NOMO-1 treated with dmso at 0.1 percent for 144 hours (cell line): ENCODE measurements at regions not wholly inside any gene's neighbourhood (a gene's known extent, or its start where the extent isn't known, plus 50 kb on each side); places are given as distances from the start of the nearest gene placed in this dataset.
"Not testable (repeated sequence)": the region's sequence is repeated elsewhere in the genome, so short reads cannot be mapped to it uniquely, and the experiment has no call there.

Experiments
- DNase-seq: peaks from one replicate; lab custom pipeline; 2025; ENCODE audit not compliant: unreplicated experiment; lab: John Stamatoyannopoulos, UW

DNA sequence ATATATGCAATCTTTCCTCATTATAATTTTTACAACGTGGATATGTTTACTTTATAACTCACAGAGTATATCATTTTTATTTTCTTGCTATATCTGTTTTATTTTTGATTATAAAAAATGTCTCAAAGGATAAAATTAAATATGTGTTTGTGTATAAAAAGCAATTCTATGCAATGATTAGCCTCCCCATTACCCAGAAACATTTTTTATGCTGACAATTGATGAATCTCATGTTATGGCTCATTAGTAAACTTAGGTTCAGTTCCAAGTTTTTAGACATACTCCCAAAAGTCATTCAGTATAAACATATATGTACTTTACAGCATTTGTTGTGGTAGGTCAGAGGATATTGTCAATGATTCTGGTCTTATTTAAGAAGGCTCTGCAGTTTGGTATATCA is 540.1 kb upstream of the SPRY2 start:
- no peak for DNase-seq

DNA sequence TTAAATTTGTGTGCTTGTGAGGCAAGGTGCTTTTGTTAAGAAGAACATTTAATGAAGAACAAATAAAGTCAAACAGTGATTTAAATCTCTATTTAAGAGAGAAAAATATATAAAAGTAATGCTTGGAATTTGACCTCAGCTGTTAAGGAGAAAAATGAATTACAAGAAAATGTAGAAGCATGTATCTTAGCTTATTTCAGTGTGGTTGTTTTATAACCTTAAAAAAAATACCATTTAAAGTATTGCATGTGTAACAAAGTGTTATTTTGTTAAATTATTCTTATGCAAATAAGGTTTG is 537.0 kb upstream of the SPRY2 start:
- DNase-seq = no peak

DNA sequence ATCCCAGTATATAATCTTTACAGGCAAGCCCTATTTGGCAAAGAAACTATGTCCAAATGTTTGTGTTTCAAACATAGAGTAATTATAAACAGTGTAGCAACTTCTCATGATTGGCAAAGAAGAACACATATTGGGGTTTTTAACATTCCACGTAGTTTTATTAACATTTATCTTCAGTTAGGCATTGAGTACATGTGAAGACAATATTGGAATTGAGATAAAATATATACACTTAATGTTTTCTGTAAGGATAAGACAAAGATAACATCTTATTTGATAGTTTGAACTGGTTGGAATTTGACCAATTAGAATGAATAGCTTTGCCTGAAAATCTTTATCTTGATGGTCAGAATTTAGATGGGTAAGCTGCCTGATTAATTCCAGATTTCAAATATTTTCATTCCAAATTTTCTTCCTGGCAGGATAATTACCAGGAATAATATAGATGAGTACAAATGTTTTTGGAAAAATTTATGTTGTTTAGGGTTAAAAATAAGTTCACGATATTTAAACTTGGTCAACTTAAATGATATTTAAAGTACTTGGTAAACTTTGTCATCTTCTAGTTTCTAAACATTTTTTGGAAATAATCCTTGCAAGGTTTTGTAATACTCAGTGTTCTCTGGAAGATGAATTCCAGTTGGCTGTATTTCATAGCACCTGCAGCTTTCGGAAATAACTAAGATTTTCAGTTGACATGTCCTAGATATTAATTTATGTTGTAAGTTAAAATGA is 536.5 kb upstream of the SPRY2 start:
- no peak for DNase-seq

DNA sequence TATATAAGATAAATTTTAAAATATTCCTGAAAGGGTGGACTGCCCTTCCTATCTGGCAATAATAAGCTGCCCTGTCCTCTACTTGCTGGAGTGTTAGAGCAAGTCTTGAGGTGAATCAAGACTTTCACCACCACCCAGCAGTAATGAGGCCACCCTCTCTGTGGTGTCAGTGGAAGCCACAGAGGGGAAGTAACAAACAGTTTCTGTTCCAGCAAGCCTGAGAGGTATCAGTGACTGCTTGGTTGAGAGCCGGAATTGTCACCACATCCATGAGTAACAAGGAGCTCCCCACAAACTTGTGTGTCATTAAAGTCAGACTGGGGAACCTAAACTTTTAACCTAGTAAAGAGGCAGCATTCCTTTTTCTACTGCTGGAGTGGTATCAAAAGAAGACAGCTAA is 532.7 kb upstream of the SPRY2 start:
- DNase-seq = peak; percentile 82

DNA sequence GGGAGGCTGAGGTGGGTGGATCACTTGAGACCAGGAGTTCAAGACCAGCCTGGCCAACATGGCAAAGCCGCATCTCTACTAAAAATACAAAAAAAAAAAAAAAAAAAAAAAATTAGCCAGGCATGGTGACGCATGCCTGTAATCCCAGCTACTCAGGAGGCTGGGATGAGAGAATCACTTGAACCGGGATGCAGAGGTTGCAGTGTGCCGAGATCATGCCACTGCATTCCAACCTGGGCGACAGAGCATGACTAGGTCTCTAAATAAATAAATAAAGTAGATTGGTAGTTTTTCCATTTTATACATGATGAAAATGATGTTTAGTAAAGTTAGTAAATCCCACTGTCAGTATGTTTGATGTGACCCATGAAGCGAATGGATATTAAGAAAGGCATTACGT is 531.0 kb upstream of the SPRY2 start:
- DNase-seq = not testable (repeated sequence)

DNA sequence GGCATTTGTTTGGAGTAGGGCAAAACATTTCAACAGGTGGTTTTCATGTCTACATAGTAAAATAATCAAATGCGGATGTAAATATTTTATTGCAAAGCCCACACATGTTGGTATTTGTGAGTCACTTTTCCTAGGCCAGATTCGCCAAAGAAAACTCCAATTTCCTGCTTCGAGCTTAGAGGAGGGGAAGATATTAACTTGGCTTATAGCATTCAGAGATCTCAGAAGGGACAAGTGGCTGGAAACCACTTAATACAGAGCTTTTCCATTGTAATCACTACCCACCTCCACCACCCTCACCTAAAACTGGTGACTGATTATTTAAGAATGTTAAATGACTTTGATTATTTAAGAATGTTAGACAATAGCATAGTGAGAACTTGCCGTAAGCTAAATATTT is 530.6 kb upstream of the SPRY2 start:
- DNase-seq = no peak

DNA sequence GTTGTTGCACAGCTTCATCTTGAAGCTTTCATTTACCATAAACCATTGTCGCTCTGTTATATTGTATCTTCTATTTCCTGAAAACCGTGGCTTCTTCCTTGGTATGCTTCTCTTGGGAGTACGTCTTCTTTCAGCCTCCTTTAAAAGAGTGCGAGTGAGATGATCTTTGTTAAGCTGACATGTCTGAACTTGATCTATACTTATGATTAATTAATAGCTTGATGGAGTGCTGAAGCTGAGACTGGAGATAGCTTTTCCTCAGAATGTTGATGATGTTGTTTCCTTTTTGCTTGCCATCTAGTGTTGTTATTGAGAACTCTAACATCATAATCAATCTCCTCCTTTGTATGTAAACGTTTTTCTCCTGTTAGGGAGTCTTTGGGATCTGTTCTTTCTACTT is 529.3 kb upstream of the SPRY2 start:
- DNase-seq = no peak

DNA sequence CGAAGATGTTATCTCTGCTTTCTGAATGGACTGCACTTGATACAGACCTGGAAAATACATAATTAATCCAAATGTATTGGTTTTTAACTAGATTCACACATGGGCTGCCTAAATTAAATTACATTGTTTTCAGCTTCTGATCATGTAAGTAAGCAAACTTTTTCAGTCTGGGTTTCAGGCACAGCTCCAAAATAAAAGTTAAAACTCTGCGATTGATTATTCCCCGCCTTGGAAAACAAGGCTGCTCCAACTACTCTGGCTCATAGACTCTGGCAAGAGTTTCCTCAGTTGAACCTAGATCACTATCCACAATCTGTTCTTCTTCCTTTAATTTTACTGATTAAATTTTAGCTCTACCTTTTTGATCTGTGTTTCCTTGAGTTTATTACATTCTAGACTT is 526.0 kb upstream of the SPRY2 start:
- no peak for DNase-seq

DNA sequence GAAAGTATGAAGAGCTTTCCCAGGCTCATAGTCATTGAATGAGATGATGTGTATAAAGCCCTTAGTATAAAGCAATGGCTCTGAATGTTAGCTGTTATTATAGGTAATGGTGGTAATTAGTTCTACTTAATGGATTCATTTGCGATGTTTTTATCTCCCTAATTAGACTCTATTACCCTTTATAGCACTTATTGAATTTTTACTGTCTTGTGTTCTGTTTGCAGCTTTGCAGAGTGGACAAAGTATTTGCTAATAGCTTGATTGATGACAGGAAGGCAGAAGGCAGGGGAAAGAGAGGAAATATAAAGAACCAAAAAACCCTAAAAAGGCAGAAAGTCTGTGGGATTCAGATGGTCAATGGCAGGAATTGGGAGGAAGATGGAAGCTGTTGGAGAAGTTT is 524.4 kb upstream of the SPRY2 start:
- no peak for DNase-seq

DNA sequence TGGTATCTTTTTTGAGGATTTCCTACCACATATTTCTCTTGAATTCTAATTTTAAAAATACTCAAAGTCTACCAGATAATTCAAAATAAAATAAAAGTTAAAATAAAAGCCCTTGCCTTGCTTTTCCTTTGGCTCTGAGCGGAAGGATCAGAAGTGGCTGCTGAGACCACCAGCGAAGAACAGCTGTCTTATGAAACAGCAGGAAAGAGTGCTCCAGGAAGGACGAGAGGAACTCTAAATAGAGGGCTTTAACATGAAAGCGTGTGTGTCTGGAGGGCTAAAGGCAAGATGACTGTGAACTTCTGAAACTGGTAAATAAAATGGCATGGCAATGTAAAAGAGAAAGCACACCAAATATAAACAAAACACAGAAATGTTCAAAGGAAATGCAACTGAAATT is 521.5 kb upstream of the SPRY2 start:
- DNase-seq = no peak

DNA sequence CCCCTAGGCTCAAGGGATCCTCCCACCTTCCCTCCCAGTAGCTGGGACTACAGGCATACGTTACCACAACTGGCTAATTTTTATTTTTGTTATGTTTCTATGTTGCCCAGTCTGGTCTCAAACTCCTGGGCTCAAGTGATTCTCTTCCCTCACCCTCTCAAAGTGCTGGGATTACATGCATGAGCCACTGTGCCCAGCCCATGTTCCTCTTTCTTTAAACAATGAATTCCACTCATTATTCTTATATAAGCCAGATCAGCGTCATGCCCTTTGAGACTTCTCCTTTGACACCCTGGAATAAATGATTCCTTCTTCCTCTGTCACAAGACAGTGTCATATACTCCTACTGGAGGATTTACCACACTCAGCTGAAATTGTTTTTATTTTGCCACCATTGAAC is 519.9 kb upstream of the SPRY2 start:
- no peak for DNase-seq

DNA sequence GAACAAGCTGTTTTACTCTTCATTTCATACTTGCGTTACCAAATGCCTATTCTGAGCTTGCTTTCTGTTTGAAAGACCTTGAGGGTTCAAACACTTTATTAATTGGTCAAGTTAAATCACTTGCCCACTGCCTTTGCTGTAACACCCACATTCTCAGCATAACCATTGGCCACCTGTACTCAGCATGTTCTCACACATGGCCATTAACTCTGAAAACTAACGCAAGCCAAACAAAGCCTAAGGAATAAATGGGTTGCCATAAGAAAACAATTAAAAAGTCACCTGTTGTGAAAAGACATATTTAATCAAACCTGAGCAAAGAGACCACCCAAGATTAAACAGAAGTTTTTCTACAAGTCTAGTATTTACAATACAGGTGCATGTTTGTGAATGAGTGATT is 517.2 kb upstream of the SPRY2 start:
- DNase-seq = no peak

DNA sequence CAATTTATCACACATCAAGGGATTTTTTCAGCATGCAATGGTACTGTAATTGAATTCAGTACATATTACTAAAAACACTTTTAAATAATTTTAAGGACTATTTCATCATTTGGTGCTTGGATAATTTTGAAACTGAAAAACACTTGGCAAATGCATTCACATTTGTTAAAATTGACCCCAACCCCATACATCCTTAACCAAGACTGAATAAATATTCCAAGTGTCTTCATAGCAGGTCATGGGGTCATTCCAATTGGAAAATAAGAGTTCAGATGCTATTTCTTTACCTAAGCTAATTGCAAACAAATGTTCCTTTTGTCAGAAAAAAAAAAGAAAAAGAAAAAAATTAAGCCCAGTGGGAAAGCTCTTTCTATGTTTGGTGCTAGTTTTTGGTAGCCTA is 516.4 kb upstream of the SPRY2 start:
- no peak for DNase-seq

DNA sequence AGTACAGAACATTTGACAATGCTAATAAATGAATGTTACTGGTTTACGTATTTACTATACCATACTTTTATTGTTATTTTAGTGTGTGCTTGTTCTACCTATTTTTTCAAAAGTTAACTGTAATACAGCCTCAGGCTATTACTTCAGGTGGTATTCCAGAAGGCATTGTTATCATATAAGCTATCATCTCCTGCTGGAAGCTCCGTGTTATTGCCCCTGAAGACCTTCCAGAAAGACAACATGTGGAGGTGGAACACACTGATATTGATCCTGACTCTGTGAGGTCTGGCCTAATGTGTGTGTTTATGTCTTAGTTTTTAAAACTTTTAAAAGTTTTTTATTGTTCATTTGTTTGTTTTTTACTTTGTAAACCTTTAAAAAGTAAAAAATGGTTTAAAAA is 509.8 kb upstream of the SPRY2 start:
- DNase-seq = no peak

DNA sequence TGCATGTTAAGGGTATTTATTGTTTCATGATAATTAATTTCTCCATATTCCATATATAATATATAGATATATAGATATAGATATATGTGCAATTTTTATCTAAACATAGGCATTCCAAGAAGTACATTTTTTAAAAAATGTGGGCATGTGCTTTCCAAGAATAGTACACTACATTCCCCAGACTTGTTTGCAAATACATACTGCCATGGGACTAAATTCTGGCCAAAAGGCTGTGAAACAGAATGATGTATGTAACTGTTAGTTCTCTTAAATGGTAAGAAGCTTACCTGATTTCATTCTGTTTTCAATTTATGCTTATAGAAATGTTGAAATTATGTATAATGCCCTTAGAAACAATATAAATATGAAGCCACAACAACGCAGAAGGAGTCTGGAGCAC is 503.2 kb upstream of the SPRY2 start:
- DNase-seq = no peak

DNA sequence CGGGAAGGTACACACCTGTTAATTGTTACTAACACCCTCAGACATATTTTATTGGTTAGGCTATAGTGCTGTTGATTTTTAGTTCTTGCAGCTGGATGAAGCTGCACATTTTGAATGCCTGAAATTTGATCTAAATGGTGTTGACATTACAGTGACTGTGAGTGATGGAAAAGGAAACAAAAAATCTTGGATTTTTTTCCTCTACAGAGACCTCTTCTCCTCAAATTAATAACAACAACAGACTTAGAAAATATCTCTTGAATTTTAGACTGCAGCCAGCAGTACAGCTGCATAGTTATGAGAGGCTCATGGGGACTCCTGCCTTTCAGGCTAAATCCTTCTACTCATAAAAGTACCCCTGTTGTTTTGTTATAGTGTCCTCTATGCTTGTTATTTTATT is 500.5 kb upstream of the SPRY2 start:
- no peak for DNase-seq

DNA sequence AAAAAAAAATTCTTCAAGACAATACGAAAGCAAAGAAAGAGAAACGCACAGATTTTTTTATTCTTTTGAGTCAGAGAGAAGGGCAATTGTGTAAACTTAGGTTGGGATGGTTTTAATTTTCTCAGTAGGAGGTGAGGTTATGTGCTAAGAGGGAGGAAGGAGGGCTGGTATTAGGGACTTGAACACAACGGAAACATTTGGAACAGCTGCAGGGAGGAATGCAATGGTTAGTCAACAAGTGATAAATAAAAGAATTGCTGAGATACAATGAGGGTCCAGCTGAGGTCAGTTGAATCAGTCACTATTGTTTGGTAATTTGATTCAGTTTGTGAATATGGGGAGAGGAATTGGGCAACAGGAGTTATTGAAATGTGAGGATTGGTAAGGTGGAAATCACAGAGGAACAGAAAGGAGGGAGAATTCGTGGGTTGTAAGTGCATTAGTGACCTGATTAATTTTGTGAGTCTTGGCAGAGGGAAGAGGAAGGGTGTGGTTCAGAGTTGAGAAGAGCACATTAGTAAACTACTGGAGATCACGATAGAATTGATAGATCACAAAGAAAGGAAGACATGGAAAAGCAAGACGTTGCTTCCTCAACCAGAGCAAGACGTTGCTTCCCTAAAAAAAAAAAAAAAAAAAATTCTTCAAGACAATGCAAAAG is 499.5 kb upstream of the SPRY2 start:
- DNase-seq = no peak

DNA sequence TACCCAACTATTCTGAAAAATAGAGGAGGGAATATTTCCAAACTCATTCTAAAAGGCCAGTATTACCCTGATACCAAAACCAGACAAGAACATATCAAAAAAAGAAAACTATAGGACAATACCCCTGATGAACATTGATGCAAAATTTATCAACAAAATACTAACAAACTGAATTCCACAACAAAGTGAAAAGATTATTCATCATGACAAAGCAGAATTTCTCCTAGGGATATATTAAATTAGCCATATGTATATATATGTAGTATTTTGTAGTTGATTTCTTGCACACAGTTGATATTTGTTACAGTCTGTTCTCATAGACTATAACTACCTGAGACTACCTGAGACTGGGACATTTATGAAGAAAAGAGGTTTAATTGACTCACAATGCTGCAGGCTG is 495.0 kb upstream of the SPRY2 start:
- no peak for DNase-seq

DNA sequence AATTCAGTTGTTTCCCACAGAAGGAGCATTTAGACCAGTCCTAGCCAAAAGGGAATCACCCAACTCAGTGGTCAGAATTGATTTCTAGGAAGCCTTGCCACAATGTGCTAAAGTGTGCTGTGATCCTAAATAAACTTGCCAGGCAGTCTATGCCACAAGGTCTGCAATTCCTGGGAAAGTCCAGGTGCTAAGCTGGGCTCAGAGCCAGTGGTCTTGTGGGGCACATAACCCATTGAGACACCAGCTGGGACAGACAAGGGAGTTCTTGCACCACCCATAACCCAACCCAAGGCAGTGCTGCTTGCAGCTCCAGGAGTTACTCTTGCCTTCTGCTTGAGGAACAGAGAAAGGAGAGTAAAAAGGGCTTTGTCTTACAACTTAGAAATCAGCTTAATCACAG is 489.5 kb upstream of the SPRY2 start:
- DNase-seq = no peak

DNA sequence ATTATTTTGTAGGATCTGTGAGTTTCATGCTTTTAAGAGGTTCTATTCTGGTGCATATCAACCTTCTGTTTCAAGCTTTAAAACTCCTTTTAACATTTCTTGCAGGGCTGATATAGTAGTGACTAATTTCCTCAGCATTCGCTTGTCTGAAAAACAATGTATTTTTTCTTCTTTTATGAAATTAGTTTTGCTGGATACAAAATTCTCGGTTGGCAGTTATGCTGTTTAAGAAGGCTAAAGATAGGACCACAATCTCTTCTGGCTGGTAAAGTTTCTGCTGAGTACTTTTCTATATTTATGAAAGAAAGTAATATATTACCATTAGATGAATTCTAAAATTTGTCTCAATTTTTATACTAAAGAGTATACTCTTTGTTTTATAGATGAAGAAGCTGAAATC is 487.8 kb upstream of the SPRY2 start:
- no peak for DNase-seq

DNA sequence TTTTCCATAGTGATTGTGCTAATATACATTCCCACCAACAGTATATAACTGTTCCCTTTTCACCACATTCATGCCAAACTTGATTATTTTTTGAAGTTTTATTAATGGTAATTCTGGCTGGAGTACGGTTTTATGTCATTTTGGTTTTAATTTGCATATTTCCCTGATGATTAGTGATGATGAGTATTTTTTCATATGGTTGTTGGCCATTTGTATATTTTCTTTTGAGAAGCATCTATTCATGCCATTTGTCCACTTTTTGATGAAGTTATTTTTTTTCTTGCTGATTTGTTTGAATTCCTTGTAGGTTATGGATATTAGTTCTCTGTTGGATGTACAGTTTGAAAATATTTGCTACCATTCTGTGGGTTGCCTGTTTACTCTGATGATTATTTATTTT is 484.4 kb upstream of the SPRY2 start:
- no peak for DNase-seq

DNA sequence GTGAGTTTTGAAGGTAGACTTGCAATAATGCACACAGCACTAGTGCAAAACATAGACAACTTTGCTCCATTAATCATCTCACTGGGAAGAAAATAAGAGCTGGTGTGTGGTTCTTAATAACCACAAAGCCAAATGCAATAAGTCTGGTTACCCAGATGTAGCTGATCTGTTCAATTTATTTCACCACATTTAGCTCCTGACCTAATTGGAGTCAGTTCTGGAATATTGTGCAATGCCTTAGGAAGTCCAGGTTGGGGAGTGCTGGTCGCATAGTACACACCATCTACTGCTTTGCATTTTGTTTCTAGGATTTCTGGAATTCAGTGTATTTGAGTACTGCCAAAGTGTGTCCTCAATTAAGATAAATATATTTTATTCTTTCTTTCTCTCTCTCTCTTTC is 483.3 kb upstream of the SPRY2 start:
- no peak for DNase-seq

DNA sequence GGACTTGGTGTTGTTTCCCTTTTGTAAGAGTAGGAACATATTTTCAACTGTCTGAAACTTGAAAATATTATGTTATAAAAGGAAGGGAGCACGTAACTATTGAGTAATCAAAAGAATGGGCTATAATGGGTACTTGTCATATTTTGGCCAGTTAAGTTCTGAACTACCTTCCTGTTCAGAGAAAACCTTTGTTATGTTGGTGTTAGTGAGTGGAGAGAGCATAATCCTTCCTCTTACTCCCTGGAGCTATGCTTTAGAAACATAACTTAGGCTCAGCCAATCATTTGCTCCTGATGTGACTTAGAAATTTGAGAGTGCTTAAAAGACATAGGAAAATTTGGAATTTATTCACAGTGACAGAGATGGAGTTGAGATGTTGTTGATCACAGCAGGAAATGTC is 482.5 kb upstream of the SPRY2 start:
- DNase-seq = no peak
